HG02852 (cell line): ENCODE measurements at regions not wholly inside any gene's neighbourhood (a gene's known extent, or its start where the extent isn't known, plus 50 kb on each side); places are given as distances from the start of the nearest gene placed in this dataset.

Experiments used
- ATAC-seq: cut with Tn5 transposase; IDR thresholded peaks from one replicate; pipeline ENCODE4 v1.9.1; 2021; ENCODE audit warnings: mild to moderate bottlenecking, moderate library complexity; ENCODE audit not compliant: unreplicated experiment

GRCh38 chr18:43635397-43635796 is 358.1 kb upstream of the SYT4 start:
- no peak for ATAC-seq

- no peak for ATAC-seq
Observed at GRCh38 chr18:43642727-43643330, 365.5 kb upstream of the SYT4 start.

- ATAC-seq, result no peak
Observed at GRCh38 chr18:43648002-43648401, 370.7 kb upstream of the SYT4 start.

- no peak for ATAC-seq
Observed at GRCh38 chr18:43649649-43650357, 372.5 kb upstream of the SYT4 start.

DNA sequence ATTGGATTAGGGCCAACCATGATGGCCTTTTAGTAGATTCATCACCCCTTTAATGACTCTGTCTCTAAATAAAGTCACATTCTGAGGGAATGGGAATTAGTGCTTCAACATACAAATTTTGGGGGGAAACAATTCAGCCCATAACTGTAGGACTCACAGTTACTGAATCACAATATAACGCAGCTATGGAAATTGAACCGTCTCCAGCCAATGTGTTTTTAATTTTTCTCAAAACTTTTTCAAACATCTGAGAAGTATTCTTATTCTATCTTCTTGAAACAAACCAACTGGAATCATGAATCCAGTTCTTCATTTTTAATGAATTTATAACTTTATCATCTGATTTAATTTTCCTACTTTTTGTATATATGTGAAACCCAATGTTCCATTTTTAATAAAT is 373.1 kb upstream of the SYT4 start:
- ATAC-seq, result no peak

DNA sequence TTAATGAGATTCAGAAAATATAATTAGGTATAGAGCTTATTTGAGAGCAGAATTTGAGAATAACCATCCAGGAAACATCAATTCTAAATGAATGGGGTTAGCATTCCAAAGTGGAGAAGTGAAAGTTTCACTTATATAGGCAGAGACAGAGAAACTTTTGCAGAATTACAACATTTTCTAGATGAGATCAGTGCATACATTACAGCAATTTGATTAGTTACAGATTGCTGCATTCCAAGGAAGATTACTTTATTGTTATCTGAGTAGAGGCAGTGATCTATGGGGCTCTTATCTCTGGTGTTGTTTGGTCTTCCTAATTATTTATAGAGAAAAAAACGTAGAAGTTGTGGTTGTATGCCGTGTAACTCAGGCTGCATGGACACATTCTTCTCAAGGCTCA is 373.8 kb upstream of the SYT4 start:
- no peak for ATAC-seq

- ATAC-seq, result no peak
Observed at GRCh38 chr18:43656547-43656946, 379.3 kb upstream of the SYT4 start.

DNA sequence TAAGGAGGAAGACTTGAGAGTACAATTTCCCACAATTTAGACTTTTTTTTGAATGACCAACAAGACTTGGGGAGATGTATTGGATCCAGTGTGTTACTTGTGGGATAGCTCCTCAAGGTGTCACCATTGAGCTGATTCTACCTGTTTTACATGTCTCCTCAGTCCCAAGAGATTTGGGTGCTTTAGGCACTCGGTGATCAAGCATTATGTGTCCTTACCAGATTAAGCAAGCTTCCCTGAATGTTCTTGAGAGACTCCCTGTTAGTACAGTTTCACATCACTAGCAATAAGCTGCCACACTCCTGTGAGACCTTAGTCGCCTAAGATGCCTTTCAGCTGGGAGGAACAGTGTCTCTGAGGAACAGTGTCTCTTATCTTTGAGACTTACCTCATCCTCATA is 384.3 kb upstream of the SYT4 start:
- ATAC-seq, result no peak

DNA sequence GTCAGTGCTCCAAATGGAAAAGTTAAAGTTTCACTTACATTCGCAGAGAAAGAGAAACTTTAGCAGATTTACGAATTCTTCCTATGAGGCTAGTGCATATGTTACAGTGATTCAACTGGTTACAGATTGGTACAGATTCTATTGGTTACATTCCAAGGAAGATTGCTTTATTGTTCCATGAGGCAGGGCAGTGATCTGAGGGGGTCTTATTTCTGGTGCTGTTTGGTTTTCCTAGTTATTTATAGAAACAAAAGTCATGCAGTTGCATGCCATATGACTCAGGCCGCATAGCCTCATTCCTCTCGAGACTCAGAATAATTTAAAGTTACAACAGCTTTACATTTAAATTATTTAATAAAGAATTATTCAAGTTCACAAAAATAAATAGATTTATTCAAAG is 385.4 kb upstream of the SYT4 start:
- no peak for ATAC-seq

- ATAC-seq, result no peak
Observed at GRCh38 chr18:43663159-43663558, 385.9 kb upstream of the SYT4 start.

DNA sequence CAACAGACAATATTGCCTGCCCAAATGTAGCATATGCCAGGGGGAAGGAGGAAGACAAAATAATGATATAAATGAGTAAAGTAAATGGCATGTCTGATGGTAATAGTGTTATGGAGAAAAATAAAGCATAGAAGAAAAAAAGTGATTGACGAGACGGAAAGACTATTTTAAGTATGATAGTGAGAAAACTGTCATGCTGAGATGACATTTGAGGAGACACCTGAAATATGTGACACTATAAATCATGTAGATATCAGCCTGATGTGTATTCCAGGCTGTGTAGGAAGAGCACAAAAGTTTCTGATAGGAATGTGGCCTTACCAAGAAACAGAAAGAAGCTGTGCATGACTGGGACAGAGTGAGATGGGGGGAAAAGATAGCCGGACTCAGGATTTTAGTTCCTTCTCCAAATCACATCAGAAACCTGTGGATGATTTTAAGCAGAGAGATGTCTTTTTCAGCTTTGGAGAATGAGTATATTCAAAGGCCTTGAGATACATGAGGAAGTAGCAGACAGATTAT is 387.3 kb upstream of the SYT4 start:
- ATAC-seq, result no peak

- no peak for ATAC-seq
Observed at GRCh38 chr18:43665105-43665788, 388.0 kb upstream of the SYT4 start.

- ATAC-seq, result no peak
Observed at GRCh38 chr18:43668866-43669265, 391.6 kb upstream of the SYT4 start.

DNA sequence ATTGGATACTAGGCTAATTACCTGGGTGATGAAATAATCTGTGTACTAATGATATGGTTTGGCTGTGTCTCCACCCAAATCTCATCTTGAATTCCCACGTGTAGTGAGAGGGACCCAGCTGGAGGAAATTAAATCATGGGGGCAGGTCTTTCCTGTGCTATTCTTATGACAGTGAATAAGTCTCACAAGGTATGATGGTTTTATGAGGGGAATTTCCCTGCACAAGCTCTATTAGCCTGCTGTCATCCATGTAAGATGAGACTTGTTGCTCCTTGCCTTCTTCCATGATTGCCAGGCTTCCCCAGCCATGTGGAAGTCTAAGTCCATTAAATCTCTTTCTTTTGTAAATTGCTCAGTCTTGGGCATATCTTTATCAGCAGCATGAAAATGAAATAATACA is 394.1 kb upstream of the SYT4 start:
- no peak for ATAC-seq

GRCh38 chr18:43680096-43680495 is 402.8 kb upstream of the SYT4 start:
- no peak for ATAC-seq

- ATAC-seq, result no peak
Observed at GRCh38 chr18:43681661-43682060, 404.4 kb upstream of the SYT4 start.

DNA sequence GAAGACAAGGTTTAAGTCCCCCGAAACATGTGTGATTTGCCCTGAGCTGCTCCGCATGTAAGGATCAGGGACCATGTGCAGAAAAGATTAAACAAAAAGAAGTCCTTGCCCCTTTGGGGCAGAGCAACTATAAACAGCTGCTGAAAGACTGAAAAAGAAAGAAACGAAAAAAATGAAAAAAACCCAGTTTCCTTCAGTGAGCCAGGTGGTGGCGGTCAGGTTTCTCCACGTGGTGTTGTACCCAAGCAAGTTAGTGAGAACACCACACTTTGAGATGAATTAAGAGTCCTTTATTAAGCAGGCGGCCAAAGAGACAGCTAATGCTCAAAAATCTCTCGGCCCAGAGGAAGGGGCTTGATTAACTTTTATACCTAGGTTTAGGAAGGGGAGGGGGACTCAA is 404.9 kb upstream of the SYT4 start:
- no peak for ATAC-seq

DNA sequence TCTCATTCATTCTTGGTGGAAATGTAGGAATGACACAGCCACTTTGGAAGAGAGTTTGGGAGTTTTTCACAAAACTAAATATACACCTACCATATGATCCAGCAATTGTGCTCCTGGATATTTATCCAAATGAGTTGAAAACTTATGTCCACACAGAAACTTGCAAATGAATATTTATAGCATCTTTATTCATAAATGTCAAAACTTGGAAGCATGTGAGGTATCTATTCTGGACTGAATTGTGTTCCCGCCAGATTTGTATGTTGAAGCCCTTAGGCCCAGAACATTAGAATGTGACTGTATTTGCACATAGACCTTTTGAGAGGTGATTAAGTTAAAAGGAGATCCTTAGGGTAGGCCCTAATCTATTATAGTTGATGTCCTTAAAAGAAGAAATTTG is 409.4 kb upstream of the SYT4 start:
- ATAC-seq, result no peak

- no peak for ATAC-seq
Observed at GRCh38 chr18:43692099-43692690, 414.9 kb upstream of the SYT4 start.

DNA sequence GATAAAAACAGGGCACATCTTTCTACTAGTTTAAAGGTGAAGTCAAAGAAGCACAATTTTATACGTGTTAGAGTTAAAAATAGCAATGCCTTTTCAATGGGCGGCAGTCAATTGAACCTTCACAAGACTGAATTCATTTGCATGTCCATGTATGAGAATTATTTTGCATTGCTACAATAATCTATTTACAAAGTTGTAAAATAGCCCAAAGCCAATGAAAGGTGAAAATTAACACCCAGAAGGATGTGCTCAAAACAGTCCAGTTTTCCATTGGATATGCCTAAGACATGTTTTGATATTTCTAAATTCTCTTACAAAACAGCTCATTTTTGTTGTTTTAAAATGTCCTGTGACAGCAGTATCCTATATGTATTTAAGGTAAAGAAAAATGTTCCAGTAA is 425.1 kb upstream of the SYT4 start:
- ATAC-seq, result no peak

GRCh38 chr18:43703050-43703449 is 425.8 kb upstream of the SYT4 start:
- ATAC-seq, result no peak

- ATAC-seq, result no peak
Observed at GRCh38 chr18:43705850-43706249, 428.6 kb upstream of the SYT4 start.
